Motor neuron (in vitro differentiated cells): ENCODE measurements at regions not wholly inside any gene's neighbourhood (a gene's known extent, or its start where the extent isn't known, plus 50 kb on each side); places are given as distances from the start of the nearest gene placed in this dataset.
"Not testable (repeated sequence)": the region's sequence is repeated elsewhere in the genome, so short reads cannot be mapped to it uniquely, and the experiment has no call there.

Source experiments
- ATAC-seq, 8 experiments: fragments of 200-7000 bp; cut with Tn5 transposase; replicated peaks in 6 of 8; 2 replicates each; pipeline ENCODE4 v1.8.0; 2021; ENCODE audit warnings: mild to moderate bottlenecking in 8 of 8, moderate library complexity in 8 of 8
- H3K27ac ChIP-seq, 2 donors: fragments of 250-450 bp; sonication (Bioruptor Pico); 2 replicates each; pipeline ENCODE4 v1.9.0; 2021; ENCODE audit warnings: antibody characterized with exemption in 2 of 2, mild to moderate bottlenecking in 2 of 2, moderate library complexity in 1 of 2
- H3K4me1 ChIP-seq, 2 donors: fragments of 250-450 bp; sonication (Bioruptor Pico); replicated peaks in 1 of 2; 2 replicates each; pipeline ENCODE4 v1.6.1; 2021; ENCODE audit warnings: antibody characterized with exemption in 2 of 2, mild to moderate bottlenecking in 2 of 2, moderate library complexity in 1 of 2
- H3K4me3 ChIP-seq, 5 donors: fragments of 250-450 bp; sonication (Bioruptor Pico); 2 replicates each; pipeline ENCODE4 v1.9.0; 2021; ENCODE audit warnings: antibody characterized with exemption in 5 of 5, mild to moderate bottlenecking in 5 of 5, moderate library complexity in 4 of 5
- WGBS, 10 experiments: fragments of 450-650 bp; shearing (Covaris generic); methylation state at CpG; one replicate each; pipeline ENCODE4 v1.0.0; 2022; 5-methylcytosine and 5-hydroxymethylcytosine counted together
- in situ Hi-C, 9 experiments: fragments of 400-800 bp; cut with MboI; loops; one replicate each; pipeline ENCODE4 v1.15.0; 2021; ENCODE audit warnings: low sequenced_read_pairs in 9 of 9, low pct_unique_long_range_greater_than_20kb in 2 of 9; ENCODE audit not compliant: unreplicated experiment in 9 of 9

GRCh38 chr13:58919551-58919950 is 1244.2 kb downstream of the DIAPH3 start:
- Histone ChIP-seq H3K4me3 (no peak overlapping the region), H3K4me1 (no peaks in the 10 kb centered on the region), H3K27ac (no peak overlapping the region)
- WGBS, 10 experiments: 15 to 77% (median 54%) methylated on average over 1 to 3 of the region's 3 CpGs; no CpG with 5 or more reads in 2 of the 10 experiments
- peak in 5 of 8 experiments; percentile 88 to 99 (median 99) for ATAC-seq
- in situ Hi-C loops: no loop called here

GRCh38 chr13:58921129-58921528 is 1242.6 kb downstream of the DIAPH3 start:
- no peak for ATAC-seq
- in situ Hi-C loops: no loop called here
- no peak overlapping the region for H3K27ac ChIP-seq
- WGBS, 10 experiments: 20 to 100% (median 82%) methylated on average over 1 to 3 of the region's 3 CpGs; no CpG with 5 or more reads in 1 of the 10 experiments
- no peak overlapping the region for H3K4me3 ChIP-seq
- H3K4me1 ChIP-seq: no peaks in the 10 kb centered on the region

DNA sequence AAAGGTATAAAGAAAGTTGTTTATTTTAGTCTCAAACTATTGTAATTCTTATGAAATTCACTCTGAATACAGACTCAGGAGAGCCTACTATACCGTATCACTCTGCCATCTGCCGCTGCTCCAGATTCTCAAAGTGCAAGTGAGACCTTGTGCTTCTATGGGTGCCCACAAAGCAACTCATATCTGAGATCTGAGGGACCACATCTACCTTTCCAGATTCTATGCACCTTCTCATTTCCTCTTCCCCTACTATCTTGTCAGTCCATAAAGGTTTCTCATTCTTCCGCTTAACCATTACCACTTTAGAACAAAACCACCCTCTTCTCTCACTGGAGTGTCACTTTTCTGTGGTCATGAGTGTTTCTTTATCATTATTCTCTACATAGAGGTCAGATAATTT is 1236.9 kb downstream of the DIAPH3 start:
- no peak overlapping the region for H3K4me3 ChIP-seq
- 0 to 100% (median 81%) methylated on average over 1 to 2 of the region's 3 CpGs; no CpG with 5 or more reads in 4 of the 10 experiments for WGBS, 10 experiments
- H3K27ac ChIP-seq: no peak overlapping the region
- H3K4me1 ChIP-seq: no peaks in the 10 kb centered on the region
- no peak for ATAC-seq
- in situ Hi-C loops: no loop called here

GRCh38 chr13:58933475-58933874 is 1230.3 kb downstream of the DIAPH3 start:
- no peak overlapping the region for H3K27ac ChIP-seq
- no peak overlapping the region for H3K4me3 ChIP-seq
- ATAC-seq: peak in 1 of 8 experiments; percentile 27
- no peaks in the 10 kb centered on the region for H3K4me1 ChIP-seq
- in situ Hi-C loops: no loop called here

- in situ Hi-C loops: no loop called here
- Histone ChIP-seq H3K27ac (no peak overlapping the region), H3K4me3 (no peak overlapping the region), H3K4me1 (no peaks in the 10 kb centered on the region)
- ATAC-seq: no peak
- 0 to 100% (median 97%) methylated on average over 1 to 5 of the region's 5 CpGs; no CpG with 5 or more reads in 3 of the 10 experiments for WGBS, 10 experiments
Measured at GRCh38 chr13:58935689-58936088, 1228.0 kb downstream of the DIAPH3 start.

DNA sequence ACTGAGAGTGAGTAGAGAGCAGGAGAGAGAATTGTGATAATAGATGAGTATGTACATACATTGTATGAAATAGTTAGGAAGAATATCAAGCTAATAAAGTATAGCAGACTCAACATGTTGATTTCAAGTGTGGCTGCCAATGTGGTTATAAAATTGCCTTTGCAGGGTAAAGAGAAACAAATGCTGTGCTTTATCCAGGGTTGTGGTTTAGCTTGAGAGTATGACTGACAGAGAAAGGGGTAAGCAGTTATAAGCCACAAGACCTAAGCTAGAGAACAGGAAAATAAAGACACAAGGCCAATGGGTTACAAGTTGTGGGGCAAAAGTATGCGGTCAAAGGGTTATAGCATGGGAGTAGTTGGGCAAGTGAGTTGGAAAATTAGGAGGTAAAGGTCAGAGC is 1217.5 kb downstream of the DIAPH3 start:
- Histone ChIP-seq H3K4me3 (no peak overlapping the region), H3K27ac (no peak overlapping the region), H3K4me1 (no peaks in the 10 kb centered on the region)
- 0 to 100% (median 82%) methylated on average over 1 of the region's 1 CpG; no CpG with 5 or more reads in 3 of the 10 experiments for WGBS, 10 experiments
- ATAC-seq: no peak
- in situ Hi-C loops: no loop called here

GRCh38 chr13:58949646-58950045 is 1214.1 kb downstream of the DIAPH3 start:
- Histone ChIP-seq H3K4me3 (no peak overlapping the region), H3K4me1 (no peaks in the 10 kb centered on the region), H3K27ac (no peak overlapping the region)
- ATAC-seq: no peak
- in situ Hi-C loops: no loop called here
- WGBS, 10 experiments: 39 to 100% (median 83%) methylated on average over 1 to 6 of the region's 9 CpGs

DNA sequence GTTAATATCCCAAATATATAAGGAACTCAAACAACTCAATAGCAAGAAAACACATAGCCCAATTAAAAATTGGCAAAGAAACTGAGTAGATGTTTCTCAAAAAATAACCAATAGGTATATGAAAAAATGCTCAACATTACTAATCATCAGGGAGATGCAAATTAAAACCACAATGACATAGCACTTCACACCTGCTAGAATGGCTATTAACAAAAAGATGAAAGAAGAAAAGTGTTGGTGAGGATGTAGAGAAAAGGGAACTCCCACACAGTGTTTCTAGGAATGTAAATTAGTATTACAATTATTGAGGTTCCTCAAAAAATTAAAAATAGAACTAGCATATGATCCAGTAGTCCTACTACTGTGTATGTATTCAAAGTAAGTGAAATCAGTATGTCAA is 1212.8 kb downstream of the DIAPH3 start:
- no peak for ATAC-seq
- H3K27ac ChIP-seq: no peak overlapping the region
- in situ Hi-C loops: no loop called here
- no peaks in the 10 kb centered on the region for H3K4me1 ChIP-seq
- H3K4me3 ChIP-seq: no peak overlapping the region

DNA sequence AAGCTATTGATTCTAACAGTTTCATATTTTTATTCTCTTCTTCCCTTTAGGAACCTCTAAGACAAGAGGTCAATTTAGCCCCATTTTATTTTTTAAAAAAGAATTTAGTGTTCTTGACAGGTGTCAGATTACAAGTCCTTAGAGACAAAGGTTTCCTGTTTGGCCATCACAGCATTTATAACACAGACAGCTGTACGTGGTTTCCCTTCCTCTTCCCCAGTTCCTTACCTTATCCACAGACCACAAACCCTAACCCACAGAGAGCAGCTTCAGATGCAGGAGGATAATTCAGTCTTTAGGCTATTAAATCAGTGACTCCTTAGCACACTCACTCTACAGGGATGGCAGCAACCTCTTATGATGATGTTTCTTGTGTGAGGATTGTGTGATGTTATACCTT is 1210.1 kb downstream of the DIAPH3 start:
- no peaks in the 10 kb centered on the region for H3K4me1 ChIP-seq
- 0 to 78% (median 0%) methylated on average over 1 of the region's 1 CpG; no CpG with 5 or more reads in 5 of the 10 experiments for WGBS, 10 experiments
- in situ Hi-C loops: no loop called here
- H3K4me3 ChIP-seq: no peak overlapping the region
- ATAC-seq: no peak
- H3K27ac ChIP-seq: no peak overlapping the region

DNA sequence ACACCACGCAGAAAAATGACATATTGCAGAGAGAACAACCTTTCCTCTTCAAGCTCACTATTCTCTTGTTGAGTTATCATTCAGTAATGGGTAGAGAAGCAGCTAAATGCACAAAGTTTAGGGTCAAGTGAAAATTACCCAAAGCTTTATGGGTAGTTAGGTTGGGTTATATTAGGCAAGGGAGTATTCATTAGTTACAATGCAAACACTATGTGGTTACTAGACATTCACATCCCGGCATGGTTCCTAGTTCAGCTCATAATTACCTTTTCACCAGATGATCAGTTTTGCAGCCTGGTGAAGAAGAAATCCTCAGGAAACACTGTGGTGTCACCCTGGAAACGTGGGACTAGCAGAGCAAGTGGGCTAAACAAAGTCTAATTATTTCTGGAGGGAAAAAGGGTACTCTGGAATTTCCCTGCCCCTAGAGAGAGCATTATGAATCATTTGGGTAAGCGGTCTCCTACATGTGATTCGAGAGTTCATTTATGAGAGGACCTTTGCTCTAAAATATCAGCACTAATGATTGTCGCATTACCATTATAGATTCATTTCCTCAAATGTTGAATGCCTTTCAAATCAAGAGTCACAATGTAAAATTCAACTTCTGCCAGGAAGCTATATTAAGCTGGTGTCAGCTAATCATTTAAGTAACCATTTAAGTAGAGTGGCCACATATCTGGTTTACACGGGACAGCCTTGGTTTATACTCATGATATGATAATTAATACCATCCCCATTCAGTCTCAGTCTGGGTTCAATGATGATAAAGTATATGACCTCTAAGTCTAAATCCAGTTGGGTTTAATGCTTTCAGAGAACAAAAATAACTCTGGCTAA is 1208.0 kb downstream of the DIAPH3 start:
- H3K4me3 ChIP-seq: no peak overlapping the region
- no peaks in the 10 kb centered on the region for H3K4me1 ChIP-seq
- ATAC-seq: no peak
- 10 to 100% (median 83%) methylated on average over 1 to 7 of the region's 7 CpGs for WGBS, 10 experiments
- in situ Hi-C loops: no loop called here
- H3K27ac ChIP-seq: no peak overlapping the region

DNA sequence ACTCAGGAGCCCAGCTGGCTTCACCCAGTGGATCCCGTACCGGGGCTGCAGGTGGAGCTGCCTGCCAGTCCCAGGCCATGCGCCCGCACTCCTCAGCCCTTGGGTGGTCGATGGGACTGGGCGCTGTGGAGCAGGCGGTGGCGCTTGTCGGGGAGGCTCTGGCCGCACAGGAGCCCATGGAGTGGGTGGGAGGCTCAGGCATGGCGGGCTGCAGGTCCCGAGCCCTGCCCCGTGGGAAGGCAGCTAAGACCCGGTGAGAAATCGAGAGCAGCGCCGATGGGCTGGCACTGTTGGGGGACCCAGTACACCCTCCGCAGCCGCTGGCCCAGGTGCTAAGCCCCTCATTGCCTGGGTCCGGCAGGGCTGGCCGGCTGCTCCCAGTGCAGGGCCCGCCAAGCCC is 1205.6 kb downstream of the DIAPH3 start:
- ATAC-seq, in situ Hi-C loops, H3K27ac ChIP-seq, H3K4me1 ChIP-seq, H3K4me3 ChIP-seq: not testable (repeated sequence)
- 100% methylated on average over 1 of the region's 22 CpGs; no CpG with 5 or more reads in 9 of the 10 experiments for WGBS, 10 experiments

- in situ Hi-C loops: no loop called here
- no peak overlapping the region for H3K27ac ChIP-seq
Measured at GRCh38 chr13:58960888-58961287, 1202.8 kb downstream of the DIAPH3 start.

GRCh38 chr13:58963321-58963720 is 1200.4 kb downstream of the DIAPH3 start:
- Histone ChIP-seq H3K4me3 (no peak overlapping the region), H3K27ac (no peak overlapping the region), H3K4me1 (no peaks in the 10 kb centered on the region)
- in situ Hi-C loops: no loop called here
- no peak for ATAC-seq
- WGBS, 10 experiments: 0 to 100% (median 87%) methylated on average over 1 to 2 of the region's 2 CpGs

More at GRCh38 chr13:58960888-58961287, 1202.8 kb downstream of the DIAPH3 start:
- WGBS, 10 experiments: 37 to 86% (median 70%) methylated on average over 2 of the region's 2 CpGs; no CpG with 5 or more reads in 1 of the 10 experiments
- Histone ChIP-seq H3K4me1 (no peaks in the 10 kb centered on the region), H3K4me3 (no peak overlapping the region)
- ATAC-seq: no peak

DNA sequence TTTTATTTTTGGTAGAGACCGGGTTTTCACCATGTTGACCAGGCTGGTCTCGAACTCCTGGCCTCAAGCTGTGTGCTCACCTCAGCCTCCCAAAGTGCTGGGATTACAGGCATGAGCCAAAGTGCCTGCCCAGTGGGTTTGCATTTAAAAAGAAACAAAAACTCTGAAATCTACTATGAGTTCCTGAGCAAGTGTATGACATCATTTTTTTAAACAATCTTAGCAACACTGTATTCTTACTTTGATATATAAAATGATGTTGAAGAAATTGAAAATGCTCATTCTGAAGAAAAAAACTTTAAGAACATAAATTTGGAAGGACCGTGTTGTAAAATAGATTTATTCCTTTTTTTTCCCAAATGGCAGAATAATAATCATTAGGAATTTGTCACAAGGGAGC is 1199.7 kb downstream of the DIAPH3 start:
- H3K4me1 ChIP-seq: no peaks in the 10 kb centered on the region
- no peak for ATAC-seq
- H3K4me3 ChIP-seq: no peak overlapping the region
- 6 to 100% (median 58%) methylated on average over 1 to 3 of the region's 3 CpGs for WGBS, 10 experiments
- H3K27ac ChIP-seq: no peak overlapping the region
- in situ Hi-C loops: no loop called here
